HT-29 (cell line): ENCODE measurements at regions not wholly inside any gene's neighbourhood (a gene's known extent, or its start where the extent isn't known, plus 50 kb on each side); places are given as distances from the start of the nearest gene placed in this dataset.
A peak's percentile ranks its signal among the peaks of the same experiment; 100 is the strongest.

Experiments used
- DNase-seq: peaks from one replicate; pipeline ENCODE4 v3.0.0-alpha.2; 2015; ENCODE audit warnings: low spot score

GRCh38 chr10:18735711-18736110 is 76.5 kb downstream of the ARL5B start:
- no peak for DNase-seq

GRCh38 chr10:18737236-18737635 is 78.0 kb downstream of the ARL5B start:
- DNase-seq: no peak

GRCh38 chr10:18737841-18738240 is 78.6 kb downstream of the ARL5B start:
- DNase-seq: no peak

- DNase-seq: no peak
Measured at GRCh38 chr10:18738835-18739234, 79.6 kb downstream of the ARL5B start.

GRCh38 chr10:18743926-18744325 is 84.7 kb downstream of the ARL5B start:
- no peak for DNase-seq

- DNase-seq: no peak
Measured at GRCh38 chr10:18753312-18753895, 94.2 kb downstream of the ARL5B start.

- DNase-seq: no peak
Measured at GRCh38 chr10:18759575-18759974, 100.3 kb downstream of the ARL5B start.

GRCh38 chr10:18760836-18761235 is 101.6 kb downstream of the ARL5B start:
- no peak for DNase-seq

- no peak for DNase-seq
Measured at GRCh38 chr10:18767981-18768380, 108.8 kb downstream of the ARL5B start.

GRCh38 chr10:18773180-18773579 is 113.9 kb downstream of the ARL5B start:
- DNase-seq: no peak

- no peak for DNase-seq
Measured at GRCh38 chr10:18777258-18777657, 118.0 kb downstream of the ARL5B start.

GRCh38 chr10:18786478-18786877 is 127.2 kb downstream of the ARL5B start:
- no peak for DNase-seq

GRCh38 chr10:18793951-18794350 is 134.7 kb downstream of the ARL5B start:
- peak; percentile 58 for DNase-seq

GRCh38 chr10:18795549-18795948 is 136.3 kb downstream of the ARL5B start:
- DNase-seq: no peak

GRCh38 chr10:18797286-18797685 is 138.1 kb downstream of the ARL5B start:
- DNase-seq: no peak

GRCh38 chr10:18822156-18822555 is 162.9 kb downstream of the ARL5B start:
- peak; percentile 57 for DNase-seq

- no peak for DNase-seq
Measured at GRCh38 chr10:18829259-18829658, 170.0 kb downstream of the ARL5B start.

GRCh38 chr10:18830277-18830676 is 171.0 kb downstream of the ARL5B start:
- no peak for DNase-seq

GRCh38 chr10:18856623-18857022 is 192.0 kb upstream of the MALRD1 start:
- DNase-seq: peak; percentile 73

GRCh38 chr10:18859659-18860058 is 188.9 kb upstream of the MALRD1 start:
- DNase-seq: no peak

- DNase-seq: no peak
Measured at GRCh38 chr10:18860186-18860585, 188.4 kb upstream of the MALRD1 start.

GRCh38 chr10:18860631-18861240 is 187.9 kb upstream of the MALRD1 start:
- DNase-seq: no peak

GRCh38 chr10:18861382-18861781 is 187.2 kb upstream of the MALRD1 start:
- no peak for DNase-seq

- no peak for DNase-seq
Measured at GRCh38 chr10:18866852-18867251, 181.7 kb upstream of the MALRD1 start.
